Right lobe of liver (tissue), 6 donors: ENCODE measurements at regions not wholly inside any gene's neighbourhood (a gene's known extent, or its start where the extent isn't known, plus 50 kb on each side); places are given as distances from the start of the nearest gene placed in this dataset.

Experiments
- ATAC-seq, 4 donors: fragments of 200-7000 bp; cut with Tn5 transposase; one replicate each; pipeline ENCODE4 v1.9.1; 2020; ENCODE audit warnings: mild to moderate bottlenecking in 4 of 4, moderate library complexity in 4 of 4
- DNase-seq, 3 donors: peaks; one replicate each; pipeline ENCODE4 v3.0.0-alpha.2; 2020
- H3K27ac ChIP-seq, 3 donors: fragments of 200-600 bp; one replicate each; pipeline ENCODE4 v1.8.0; 2022
- H3K27me3 ChIP-seq, 2 donors: fragments of 200-600 bp; one replicate each; pipeline ENCODE4 v1.8.0; 2022
- H3K36me3 ChIP-seq, 4 donors: fragments of 200-600 bp; sonication (generic) in 1 of 4; one replicate each; pipeline versions ENCODE4 v1.5.1 to v1.8.0; 2017 to 2022; ENCODE audit warnings: control low read depth in 1 of 4
- H3K4me1 ChIP-seq, 4 donors: fragments of 200-600 bp; sonication (generic) in 1 of 4; one replicate each; pipeline versions ENCODE4 v1.5.1 to v1.8.0; 2017 to 2022; ENCODE audit warnings: control low read depth in 1 of 4
- H3K4me3 ChIP-seq, 3 donors: fragments of 200-600 bp; one replicate each; pipeline ENCODE4 v1.8.0; 2022
- H3K9me3 ChIP-seq, 4 donors: fragments of 200-600 bp; sonication (generic) in 1 of 4; one replicate each; pipeline versions ENCODE4 v1.5.1 to v1.8.0; 2017 to 2022; ENCODE audit warnings: control low read depth in 1 of 4
- CTCF ChIP-seq, 4 donors: fragments of 200-600 bp in 3 of 4; fragments of 450-650 bp in 1 of 4; IDR thresholded peaks; one replicate each; pipeline versions ENCODE4 v1.5.1 to v1.8.0; 2016 to 2022; ENCODE audit warnings: antibody characterized with exemption in 4 of 4, mild to moderate bottlenecking in 2 of 4
- POLR2A ChIP-seq: fragments of 450-650 bp; IDR thresholded peaks from one replicate; pipeline ENCODE4 v1.6.1; 2017; ENCODE audit warnings: antibody characterized with exemption, mild to moderate bottlenecking
- WGBS: methylation state at CpG from one replicate; pipeline ENCODE4 v1.1.6; 2018; ENCODE audit warnings: low coverage, low lambda C conversion rate; ENCODE audit not compliant: insufficient coverage; ENCODE audit errors: missing lambda C conversion rate; 5-methylcytosine and 5-hydroxymethylcytosine counted together
- intact Hi-C, 2 donors: fragments of 100-400 bp; cut with DNase I; formaldehyde crosslinking; loops; one replicate each; pipeline versions ENCODE4 v1.11.2 to v1.14.1; 2022
- donor health status: DM: no; HTN: yes; CAD: no.
- donor health status: DM: no; HTN: no; CAD: no.
- donor health status: DM: no; HTN: no; CAD: no.
- donor health status: DM: no; HTN: yes; CAD: no.
- donor health status: DM: no; HTN: yes; CAD: no.

- TF ChIP-seq CTCF (IDR thresholded peaks at IDR 0.05): no peak
- TF ChIP-seq POLR2A: no peak
- Histone ChIP-seq H3K27me3 (no peaks in the 10 kb centered on the region), H3K4me1 (no peaks in the 10 kb centered on the region), H3K36me3 (no peaks in the 10 kb centered on the region), H3K27ac (no peak overlapping the region), H3K4me3 (no peak overlapping the region), H3K9me3 (no peaks in the 10 kb centered on the region)
- intact Hi-C loops: no loop called here
- DNase-seq (no peak), ATAC-seq (no peak)
These were observed 139.0 kb downstream of the DCK start for GRCh38 chr4:71132486-71132885.

- no peak for TF ChIP-seq CTCF (IDR thresholded peaks at IDR 0.05)
- TF ChIP-seq POLR2A: no peak
- ATAC-seq (no peak), DNase-seq (no peak)
- Histone ChIP-seq H3K4me3 (no peak overlapping the region), H3K4me1 (no peaks in the 10 kb centered on the region), H3K36me3 (no peaks in the 10 kb centered on the region), H3K9me3 (no peaks in the 10 kb centered on the region), H3K27ac (no peak overlapping the region), H3K27me3 (no peaks in the 10 kb centered on the region)
- intact Hi-C loops: no loop called here
- 69% methylated on average over 3 of the region's 6 CpGs for WGBS
These were observed 140.0 kb downstream of the DCK start for GRCh38 chr4:71133491-71133890.

GRCh38 chr4:71136071-71136470, 142.6 kb downstream of the DCK start:
- TF ChIP-seq POLR2A (no peak), CTCF (IDR thresholded peaks at IDR 0.05) (no peak)
- Histone ChIP-seq H3K36me3 (no peaks in the 10 kb centered on the region), H3K4me3 (no peak overlapping the region), H3K9me3 (no peaks in the 10 kb centered on the region), H3K27me3 (no peaks in the 10 kb centered on the region), H3K4me1 (no peaks in the 10 kb centered on the region), H3K27ac (no peak overlapping the region)
- WGBS: 100% methylated on average over 1 of the region's 1 CpG
- ATAC-seq: no peak
- intact Hi-C loops: no loop called here
- no peak for DNase-seq

GRCh38 chr4:71138007-71138615, 144.7 kb downstream of the DCK start:
- Histone ChIP-seq H3K4me1 (no peaks in the 10 kb centered on the region), H3K36me3 (no peaks in the 10 kb centered on the region), H3K9me3 (no peaks in the 10 kb centered on the region), H3K27ac (no peak overlapping the region), H3K27me3 (no peaks in the 10 kb centered on the region), H3K4me3 (no peak overlapping the region)
- ATAC-seq (no peak), DNase-seq (no peak)
- WGBS: 60% methylated on average over 4 of the region's 4 CpGs
- intact Hi-C loops: no loop called here
- no peak for TF ChIP-seq POLR2A
- TF ChIP-seq CTCF (IDR thresholded peaks at IDR 0.05): no peak

- ATAC-seq (no peak), DNase-seq (no peak)
- Histone ChIP-seq H3K4me3 (no peak overlapping the region), H3K4me1 (no peaks in the 10 kb centered on the region), H3K27me3 (no peaks in the 10 kb centered on the region), H3K9me3 (no peaks in the 10 kb centered on the region), H3K36me3 (no peaks in the 10 kb centered on the region), H3K27ac (no peak overlapping the region)
- intact Hi-C loops: no loop called here
- WGBS: 35% methylated on average over 2 of the region's 2 CpGs
- TF ChIP-seq CTCF (IDR thresholded peaks at IDR 0.05) (no peak), POLR2A (no peak)
These were observed 147.1 kb downstream of the DCK start for GRCh38 chr4:71140563-71140962.
